ENCODE measurements at regions not wholly inside any gene's neighbourhood (a gene's known extent, or its start where the extent isn't known, plus 50 kb on each side); places are given as distances from the start of the nearest gene placed in this dataset.

GRCh38 chr5:12672141-12672540 lies 767.9 kb upstream of the CTNND2 start:
- TF ChIP-seq EZH2 (IDR thresholded peaks at IDR 0.05; ENCODE audit: low read depth, unreplicated experiment) (no peak), CTCF (conservative IDR thresholded peaks at IDR 0.05; ENCODE audit: low read depth in 2 of 2) (no peak), CREB1 (CRISPR knock-in tag; IDR thresholded peaks at IDR 0.05; ENCODE audit: low read depth) (no peak), NANOG (IDR thresholded peaks at IDR 0.05; ENCODE audit: borderline replicate concordance) (no peak), REST (IDR thresholded peaks at IDR 0.05; ENCODE audit: unreplicated experiment) (no peak)

All from GM23338 (cell line).